CD14-positive monocyte (primary cell): ENCODE measurements at regions not wholly inside any gene's neighbourhood (a gene's known extent, or its start where the extent isn't known, plus 50 kb on each side); places are given as distances from the start of the nearest gene placed in this dataset.

Experiments
- DNase-seq, 3 donors: peaks; one replicate each; pipeline ENCODE4 v3.0.0-alpha.2; 2011 to 2022
- H2AFZ ChIP-seq: 2 replicates; pipeline ENCODE4 v1.6.0; 2012; ENCODE audit warnings: mild to moderate bottlenecking, low read depth, low read length, inconsistent platforms; ENCODE audit not compliant: insufficient read depth, poor library complexity, severe bottlenecking
- H3K27ac ChIP-seq, 2 donors: 1 replicate in 1 of 2; 2 replicates in 1 of 2; pipeline ENCODE4 v1.5.1; 2012 to 2013; ENCODE audit warnings: low read length in 2 of 2, control low read depth in 1 of 2, inconsistent platforms in 1 of 2, low read depth in 1 of 2, mild to moderate bottlenecking in 1 of 2
- H3K27me3 ChIP-seq, 2 donors: one replicate each; pipeline versions ENCODE4 v1.6.0 to v1.6.1; 2011 to 2013; ENCODE audit warnings: low read length in 2 of 2; ENCODE audit not compliant: control insufficient read depth in 2 of 2, insufficient read depth in 2 of 2
- H3K36me3 ChIP-seq, 2 donors: replicated peaks in 1 of 2; 1 replicate in 1 of 2; 2 replicates in 1 of 2; pipeline versions ENCODE4 v1.5.1 to v1.6.1; 2012 to 2013; ENCODE audit warnings: low read length in 2 of 2, control low read depth in 1 of 2, inconsistent platforms in 1 of 2, mild to moderate bottlenecking in 1 of 2; ENCODE audit not compliant: insufficient read depth in 2 of 2, control insufficient read depth in 1 of 2
- H3K4me1 ChIP-seq, 2 donors: 1 replicate in 1 of 2; 2 replicates in 1 of 2; pipeline versions ENCODE4 v1.5.1 to v1.6.1; 2012 to 2013; ENCODE audit warnings: low read length in 2 of 2, control low read depth in 1 of 2, inconsistent platforms in 1 of 2, mild to moderate bottlenecking in 1 of 2, moderate library complexity in 1 of 2; ENCODE audit not compliant: insufficient read depth in 2 of 2, control insufficient read depth in 1 of 2
- H3K4me2 ChIP-seq: replicated peaks from 2 replicates; pipeline ENCODE3; 2012; ENCODE audit warnings: low read length, moderate library complexity, mild to moderate bottlenecking; ENCODE audit not compliant: poor library complexity, severe bottlenecking; ENCODE audit errors: extremely low read depth
- H3K4me3 ChIP-seq, 3 experiments: fragments of 200-600 bp in 1 of 3; sonication (generic) in 1 of 3; replicated peaks in 1 of 3; 1 replicate in 2 of 3; 2 replicates in 1 of 3; pipeline ENCODE4 v1.5.1; 2011 to 2013; ENCODE audit warnings: low read length in 3 of 3, mild to moderate bottlenecking in 3 of 3, control low read depth in 2 of 3, low read depth in 2 of 3, inconsistent platforms in 1 of 3, moderate library complexity in 1 of 3
- H3K79me2 ChIP-seq: 2 replicates; pipeline ENCODE4 v1.6.0; 2012; ENCODE audit warnings: mild to moderate bottlenecking, control low read depth, inconsistent platforms, low read length, moderate library complexity; ENCODE audit not compliant: insufficient read depth
- H3K9ac ChIP-seq: 2 replicates; pipeline ENCODE4 v1.6.0; 2017; ENCODE audit warnings: low read length, mild to moderate bottlenecking; ENCODE audit not compliant: insufficient read depth, poor library complexity, severe bottlenecking
- H3K9me3 ChIP-seq, 2 donors: replicated peaks in 1 of 2; 1 replicate in 1 of 2; 2 replicates in 1 of 2; pipeline versions ENCODE4 v1.5.1 to v1.6.1; 2012 to 2013; ENCODE audit warnings: low read length in 2 of 2, control low read depth in 1 of 2; ENCODE audit not compliant: control insufficient read depth in 1 of 2, insufficient read depth in 1 of 2
- H4K20me1 ChIP-seq: 2 replicates; pipeline ENCODE4 v1.6.0; 2012; ENCODE audit warnings: mild to moderate bottlenecking, low read length, control low read depth, moderate library complexity; ENCODE audit not compliant: insufficient read depth
- H3K27ac Mint-ChIP-seq, 7 donors: one replicate each; pipeline ENCODE4 v1.8.0; 2020; ENCODE audit warnings: mild to moderate bottlenecking in 7 of 7, mixed read lengths in 7 of 7, moderate library complexity in 6 of 7, inconsistent platforms in 2 of 7
- H3K27me3 Mint-ChIP-seq, 3 donors: one replicate each; pipeline ENCODE4 v1.8.0; 2021 to 2022; ENCODE audit warnings: low read depth in 3 of 3, mild to moderate bottlenecking in 3 of 3, mixed read lengths in 3 of 3, moderate library complexity in 3 of 3, inconsistent platforms in 1 of 3
- H3K36me3 Mint-ChIP-seq, 2 donors: one replicate each; pipeline ENCODE4 v1.8.0; 2020; ENCODE audit warnings: mixed read lengths in 2 of 2, inconsistent platforms in 1 of 2, mild to moderate bottlenecking in 1 of 2
- H3K4me1 Mint-ChIP-seq: one replicate; pipeline ENCODE4 v1.8.0; 2020; ENCODE audit warnings: mild to moderate bottlenecking, mixed read lengths
- H3K4me3 Mint-ChIP-seq, 2 donors: one replicate each; pipeline ENCODE4 v1.8.0; 2020; ENCODE audit warnings: mild to moderate bottlenecking in 2 of 2, mixed read lengths in 2 of 2, moderate library complexity in 1 of 2
- H3K9me3 Mint-ChIP-seq, 7 donors: one replicate each; pipeline ENCODE4 v1.8.0; 2020 to 2022; ENCODE audit warnings: mixed read lengths in 7 of 7, mild to moderate bottlenecking in 6 of 7, moderate library complexity in 6 of 7, inconsistent platforms in 2 of 7
- WGBS: methylation state at CpG from one replicate; pipeline ENCODE4 v1.1.5; 2013; ENCODE audit warnings: missing lambda C conversion rate; ENCODE audit not compliant: insufficient coverage; 5-methylcytosine and 5-hydroxymethylcytosine counted together
- intact Hi-C, 2 donors: fragments of 100-400 bp; cut with micrococcal nuclease; formaldehyde crosslinking; loops; one replicate each; pipeline versions ENCODE4 v1.15.0 to v1.15.1; 2023
- TF ChIP-seq, protein P1 (sequence below): fragments of 200-600 bp; IDR thresholded peaks from one replicate; pipeline ENCODE4 v1.8.0; 2022; ENCODE audit warnings: antibody characterized with exemption, mild to moderate bottlenecking

DNA sequence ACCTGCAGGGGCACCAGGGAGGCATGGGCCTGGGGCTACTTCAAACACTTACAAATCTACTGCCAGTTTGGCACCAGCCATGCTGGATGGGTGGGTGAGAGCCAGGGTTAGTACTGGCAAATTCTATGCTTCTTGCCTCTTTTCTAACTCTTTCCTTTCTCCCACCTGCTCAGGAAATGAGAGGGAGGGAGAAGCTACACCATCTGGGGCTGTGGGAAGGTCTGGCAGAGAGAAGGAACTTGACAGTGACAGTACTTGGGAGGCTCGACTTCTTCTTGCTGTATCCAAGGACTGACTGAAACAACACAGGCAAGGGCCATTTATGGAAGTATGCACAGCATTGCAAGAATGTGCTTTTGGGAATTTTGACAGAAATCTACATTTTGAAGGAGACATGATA, 149.6 kb upstream of the DYRK2 start:
- intact Hi-C loops, result no loop called here
- Mint-ChIP-seq H3K27ac (no peak overlapping the region), H3K9me3 (peaks cover 0 to 2% (median 0%) of the 10 kb centered on the region in 7 donors), H3K4me3 (no peak overlapping the region), H3K36me3 (no peaks in the 10 kb centered on the region), H3K4me1 (peaks cover 5% of the 10 kb centered on the region), H3K27me3 (peaks cover 2 to 6% (median 4%) of the 10 kb centered on the region in 3 donors)
- no CpG with 5 or more reads among the region's 1 CpG for WGBS
- Histone ChIP-seq H4K20me1 (no peaks in the 10 kb centered on the region), H3K4me1 (no peaks in the 10 kb centered on the region), H3K27me3 (no peaks in the 10 kb centered on the region), H3K4me3 (no peak overlapping the region), H3K9ac (no peak overlapping the region), H3K4me2 (no peak overlapping the region), H3K9me3 (no peaks in the 10 kb centered on the region), H3K36me3 (no peaks in the 10 kb centered on the region), H3K79me2 (no peaks in the 10 kb centered on the region), H2AFZ (no peak overlapping the region), H3K27ac (no peak overlapping the region)
- TF ChIP-seq, protein P1, sequence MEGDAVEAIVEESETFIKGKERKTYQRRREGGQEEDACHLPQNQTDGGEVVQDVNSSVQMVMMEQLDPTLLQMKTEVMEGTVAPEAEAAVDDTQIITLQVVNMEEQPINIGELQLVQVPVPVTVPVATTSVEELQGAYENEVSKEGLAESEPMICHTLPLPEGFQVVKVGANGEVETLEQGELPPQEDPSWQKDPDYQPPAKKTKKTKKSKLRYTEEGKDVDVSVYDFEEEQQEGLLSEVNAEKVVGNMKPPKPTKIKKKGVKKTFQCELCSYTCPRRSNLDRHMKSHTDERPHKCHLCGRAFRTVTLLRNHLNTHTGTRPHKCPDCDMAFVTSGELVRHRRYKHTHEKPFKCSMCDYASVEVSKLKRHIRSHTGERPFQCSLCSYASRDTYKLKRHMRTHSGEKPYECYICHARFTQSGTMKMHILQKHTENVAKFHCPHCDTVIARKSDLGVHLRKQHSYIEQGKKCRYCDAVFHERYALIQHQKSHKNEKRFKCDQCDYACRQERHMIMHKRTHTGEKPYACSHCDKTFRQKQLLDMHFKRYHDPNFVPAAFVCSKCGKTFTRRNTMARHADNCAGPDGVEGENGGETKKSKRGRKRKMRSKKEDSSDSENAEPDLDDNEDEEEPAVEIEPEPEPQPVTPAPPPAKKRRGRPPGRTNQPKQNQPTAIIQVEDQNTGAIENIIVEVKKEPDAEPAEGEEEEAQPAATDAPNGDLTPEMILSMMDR, result no peak
- DNase-seq, result no peak

DNA sequence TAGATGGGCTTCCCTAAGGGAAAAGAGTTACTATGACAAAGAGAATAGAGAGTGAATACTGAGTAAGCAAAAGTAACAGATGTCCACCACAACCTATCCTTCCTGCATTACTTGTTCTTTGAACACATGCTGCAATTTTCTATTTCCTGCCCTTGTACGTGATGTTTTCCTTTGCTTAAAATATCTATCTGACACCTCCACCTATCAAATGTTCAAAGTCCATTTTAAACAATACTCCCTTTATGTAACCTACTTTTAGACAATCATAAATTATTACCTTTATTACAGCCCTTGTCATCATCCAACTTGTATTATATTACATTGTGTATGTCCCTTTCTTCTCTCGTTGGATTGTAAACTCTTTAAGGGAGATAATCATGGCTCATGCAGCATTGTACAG, 147.2 kb upstream of the DYRK2 start:
- Mint-ChIP-seq H3K9me3 (peaks cover 0 to 2% (median 0%) of the 10 kb centered on the region in 7 donors), H3K36me3 (no peaks in the 10 kb centered on the region), H3K27me3 (peaks cover 2 to 5% (median 4%) of the 10 kb centered on the region in 3 donors), H3K4me1 (peaks cover 10% of the 10 kb centered on the region), H3K27ac (no peak overlapping the region), H3K4me3 (no peak overlapping the region)
- Histone ChIP-seq H4K20me1 (no peaks in the 10 kb centered on the region), H3K9me3 (no peaks in the 10 kb centered on the region), H3K9ac (no peak overlapping the region), H3K36me3 (no peaks in the 10 kb centered on the region), H3K4me1 (no peaks in the 10 kb centered on the region), H3K79me2 (no peaks in the 10 kb centered on the region), H2AFZ (no peak overlapping the region), H3K4me2 (no peak overlapping the region), H3K4me3 (no peak overlapping the region), H3K27me3 (no peaks in the 10 kb centered on the region), H3K27ac (no peak overlapping the region)
- TF ChIP-seq, protein P1, result no peak
- no peak for DNase-seq
- intact Hi-C loops, result no loop called here
- no CpG with 5 or more reads among the region's 2 CpGs for WGBS
